CD14-positive monocyte (primary cell): ENCODE measurements at regions not wholly inside any gene's neighbourhood (a gene's known extent, or its start where the extent isn't known, plus 50 kb on each side); places are given as distances from the start of the nearest gene placed in this dataset.

Experiments
- DNase-seq, 3 donors: peaks; one replicate each; pipeline ENCODE4 v3.0.0-alpha.2; 2011 to 2022
- H2AFZ ChIP-seq: 2 replicates; pipeline ENCODE4 v1.6.0; 2012; ENCODE audit warnings: mild to moderate bottlenecking, low read depth, low read length, inconsistent platforms; ENCODE audit not compliant: insufficient read depth, poor library complexity, severe bottlenecking
- H3K27ac ChIP-seq, 2 donors: 1 replicate in 1 of 2; 2 replicates in 1 of 2; pipeline ENCODE4 v1.5.1; 2012 to 2013; ENCODE audit warnings: low read length in 2 of 2, control low read depth in 1 of 2, inconsistent platforms in 1 of 2, low read depth in 1 of 2, mild to moderate bottlenecking in 1 of 2
- H3K27me3 ChIP-seq, 2 donors: one replicate each; pipeline versions ENCODE4 v1.6.0 to v1.6.1; 2011 to 2013; ENCODE audit warnings: low read length in 2 of 2; ENCODE audit not compliant: control insufficient read depth in 2 of 2, insufficient read depth in 2 of 2
- H3K36me3 ChIP-seq, 2 donors: replicated peaks in 1 of 2; 1 replicate in 1 of 2; 2 replicates in 1 of 2; pipeline versions ENCODE4 v1.5.1 to v1.6.1; 2012 to 2013; ENCODE audit warnings: low read length in 2 of 2, control low read depth in 1 of 2, inconsistent platforms in 1 of 2, mild to moderate bottlenecking in 1 of 2; ENCODE audit not compliant: insufficient read depth in 2 of 2, control insufficient read depth in 1 of 2
- H3K4me1 ChIP-seq, 2 donors: 1 replicate in 1 of 2; 2 replicates in 1 of 2; pipeline versions ENCODE4 v1.5.1 to v1.6.1; 2012 to 2013; ENCODE audit warnings: low read length in 2 of 2, control low read depth in 1 of 2, inconsistent platforms in 1 of 2, mild to moderate bottlenecking in 1 of 2, moderate library complexity in 1 of 2; ENCODE audit not compliant: insufficient read depth in 2 of 2, control insufficient read depth in 1 of 2
- H3K4me2 ChIP-seq: replicated peaks from 2 replicates; pipeline ENCODE3; 2012; ENCODE audit warnings: low read length, moderate library complexity, mild to moderate bottlenecking; ENCODE audit not compliant: poor library complexity, severe bottlenecking; ENCODE audit errors: extremely low read depth
- H3K4me3 ChIP-seq, 3 experiments: fragments of 200-600 bp in 1 of 3; sonication (generic) in 1 of 3; replicated peaks in 1 of 3; 1 replicate in 2 of 3; 2 replicates in 1 of 3; pipeline ENCODE4 v1.5.1; 2011 to 2013; ENCODE audit warnings: low read length in 3 of 3, mild to moderate bottlenecking in 3 of 3, control low read depth in 2 of 3, low read depth in 2 of 3, inconsistent platforms in 1 of 3, moderate library complexity in 1 of 3
- H3K79me2 ChIP-seq: 2 replicates; pipeline ENCODE4 v1.6.0; 2012; ENCODE audit warnings: mild to moderate bottlenecking, control low read depth, inconsistent platforms, low read length, moderate library complexity; ENCODE audit not compliant: insufficient read depth
- H3K9ac ChIP-seq: 2 replicates; pipeline ENCODE4 v1.6.0; 2017; ENCODE audit warnings: low read length, mild to moderate bottlenecking; ENCODE audit not compliant: insufficient read depth, poor library complexity, severe bottlenecking
- H3K9me3 ChIP-seq, 2 donors: replicated peaks in 1 of 2; 1 replicate in 1 of 2; 2 replicates in 1 of 2; pipeline versions ENCODE4 v1.5.1 to v1.6.1; 2012 to 2013; ENCODE audit warnings: low read length in 2 of 2, control low read depth in 1 of 2; ENCODE audit not compliant: control insufficient read depth in 1 of 2, insufficient read depth in 1 of 2
- H4K20me1 ChIP-seq: 2 replicates; pipeline ENCODE4 v1.6.0; 2012; ENCODE audit warnings: mild to moderate bottlenecking, low read length, control low read depth, moderate library complexity; ENCODE audit not compliant: insufficient read depth
- H3K27ac Mint-ChIP-seq, 7 donors: one replicate each; pipeline ENCODE4 v1.8.0; 2020; ENCODE audit warnings: mild to moderate bottlenecking in 7 of 7, mixed read lengths in 7 of 7, moderate library complexity in 6 of 7, inconsistent platforms in 2 of 7
- H3K27me3 Mint-ChIP-seq, 3 donors: one replicate each; pipeline ENCODE4 v1.8.0; 2021 to 2022; ENCODE audit warnings: low read depth in 3 of 3, mild to moderate bottlenecking in 3 of 3, mixed read lengths in 3 of 3, moderate library complexity in 3 of 3, inconsistent platforms in 1 of 3
- H3K36me3 Mint-ChIP-seq, 2 donors: one replicate each; pipeline ENCODE4 v1.8.0; 2020; ENCODE audit warnings: mixed read lengths in 2 of 2, inconsistent platforms in 1 of 2, mild to moderate bottlenecking in 1 of 2
- H3K4me1 Mint-ChIP-seq: one replicate; pipeline ENCODE4 v1.8.0; 2020; ENCODE audit warnings: mild to moderate bottlenecking, mixed read lengths
- H3K4me3 Mint-ChIP-seq, 2 donors: one replicate each; pipeline ENCODE4 v1.8.0; 2020; ENCODE audit warnings: mild to moderate bottlenecking in 2 of 2, mixed read lengths in 2 of 2, moderate library complexity in 1 of 2
- H3K9me3 Mint-ChIP-seq, 7 donors: one replicate each; pipeline ENCODE4 v1.8.0; 2020 to 2022; ENCODE audit warnings: mixed read lengths in 7 of 7, mild to moderate bottlenecking in 6 of 7, moderate library complexity in 6 of 7, inconsistent platforms in 2 of 7
- WGBS: methylation state at CpG from one replicate; pipeline ENCODE4 v1.1.5; 2013; ENCODE audit warnings: missing lambda C conversion rate; ENCODE audit not compliant: insufficient coverage; 5-methylcytosine and 5-hydroxymethylcytosine counted together
- intact Hi-C, 2 donors: fragments of 100-400 bp; cut with micrococcal nuclease; formaldehyde crosslinking; loops; one replicate each; pipeline versions ENCODE4 v1.15.0 to v1.15.1; 2023
- TF ChIP-seq, protein P1 (sequence below): fragments of 200-600 bp; IDR thresholded peaks from one replicate; pipeline ENCODE4 v1.8.0; 2022; ENCODE audit warnings: antibody characterized with exemption, mild to moderate bottlenecking

GRCh38 chr1:102758418-102758817 is 349.9 kb downstream of the COL11A1 start:
- no peak overlapping the region for H3K27ac Mint-ChIP-seq
- intact Hi-C loops = no loop called here
- no peaks in the 10 kb centered on the region for H3K4me1 ChIP-seq
- H3K4me1 Mint-ChIP-seq = no peaks in the 10 kb centered on the region
- no peaks in the 10 kb centered on the region for H3K27me3 Mint-ChIP-seq
- H3K9ac ChIP-seq = no peak overlapping the region
- H4K20me1 ChIP-seq = no peaks in the 10 kb centered on the region
- H3K36me3 ChIP-seq = no peaks in the 10 kb centered on the region
- no peaks in the 10 kb centered on the region for H3K36me3 Mint-ChIP-seq
- peaks cover 0 to 3% (median 0%) of the 10 kb centered on the region in 7 donors for H3K9me3 Mint-ChIP-seq
- H3K9me3 ChIP-seq = no peaks in the 10 kb centered on the region
- no peak overlapping the region for H3K4me2 ChIP-seq
- no peaks in the 10 kb centered on the region for H3K79me2 ChIP-seq
- TF ChIP-seq, protein P1, sequence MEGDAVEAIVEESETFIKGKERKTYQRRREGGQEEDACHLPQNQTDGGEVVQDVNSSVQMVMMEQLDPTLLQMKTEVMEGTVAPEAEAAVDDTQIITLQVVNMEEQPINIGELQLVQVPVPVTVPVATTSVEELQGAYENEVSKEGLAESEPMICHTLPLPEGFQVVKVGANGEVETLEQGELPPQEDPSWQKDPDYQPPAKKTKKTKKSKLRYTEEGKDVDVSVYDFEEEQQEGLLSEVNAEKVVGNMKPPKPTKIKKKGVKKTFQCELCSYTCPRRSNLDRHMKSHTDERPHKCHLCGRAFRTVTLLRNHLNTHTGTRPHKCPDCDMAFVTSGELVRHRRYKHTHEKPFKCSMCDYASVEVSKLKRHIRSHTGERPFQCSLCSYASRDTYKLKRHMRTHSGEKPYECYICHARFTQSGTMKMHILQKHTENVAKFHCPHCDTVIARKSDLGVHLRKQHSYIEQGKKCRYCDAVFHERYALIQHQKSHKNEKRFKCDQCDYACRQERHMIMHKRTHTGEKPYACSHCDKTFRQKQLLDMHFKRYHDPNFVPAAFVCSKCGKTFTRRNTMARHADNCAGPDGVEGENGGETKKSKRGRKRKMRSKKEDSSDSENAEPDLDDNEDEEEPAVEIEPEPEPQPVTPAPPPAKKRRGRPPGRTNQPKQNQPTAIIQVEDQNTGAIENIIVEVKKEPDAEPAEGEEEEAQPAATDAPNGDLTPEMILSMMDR = no peak
- H3K27me3 ChIP-seq = no peaks in the 10 kb centered on the region
- no peak overlapping the region for H3K27ac ChIP-seq
- no CpG with 5 or more reads among the region's 1 CpG for WGBS
- no peak overlapping the region for H3K4me3 ChIP-seq
- H3K4me3 Mint-ChIP-seq = no peak overlapping the region
- no peak for DNase-seq
- no peak overlapping the region for H2AFZ ChIP-seq

DNA sequence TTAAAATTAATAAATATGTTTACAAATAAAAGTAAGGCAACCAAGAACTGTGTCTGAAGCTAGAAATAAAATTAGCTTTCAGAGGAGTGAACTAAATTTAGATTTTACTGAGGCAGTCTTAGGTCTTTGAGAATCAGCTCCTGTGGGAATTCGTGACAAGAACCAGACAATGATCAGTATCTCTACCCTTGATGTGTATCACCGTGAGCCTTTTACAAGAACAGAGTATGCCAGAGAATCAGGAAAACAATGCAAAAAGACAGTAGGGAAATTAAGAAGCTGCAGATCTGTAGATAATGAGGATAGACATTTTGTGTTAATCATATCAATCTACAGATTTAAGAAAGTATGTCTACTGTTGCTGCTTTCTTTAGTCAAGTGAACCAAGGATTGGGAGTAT is 351.0 kb downstream of the COL11A1 start:
- Mint-ChIP-seq H3K27ac (no peak overlapping the region), H3K36me3 (no peaks in the 10 kb centered on the region), H3K9me3 (peaks cover 0 to 5% (median 0%) of the 10 kb centered on the region in 7 donors), H3K4me1 (no peaks in the 10 kb centered on the region), H3K4me3 (no peak overlapping the region), H3K27me3 (no peaks in the 10 kb centered on the region)
- intact Hi-C loops = no loop called here
- DNase-seq = no peak
- H3K27me3 ChIP-seq = no peaks in the 10 kb centered on the region
- H3K79me2 ChIP-seq = no peaks in the 10 kb centered on the region
- no peak overlapping the region for H3K9ac ChIP-seq
- WGBS = no CpG with 5 or more reads among the region's 2 CpGs
- no peak overlapping the region for H3K4me3 ChIP-seq
- no peaks in the 10 kb centered on the region for H4K20me1 ChIP-seq
- TF ChIP-seq, protein P1 = no peak
- H2AFZ ChIP-seq = no peak overlapping the region
- H3K36me3 ChIP-seq = no peaks in the 10 kb centered on the region
- H3K9me3 ChIP-seq = no peaks in the 10 kb centered on the region
- H3K4me1 ChIP-seq = no peaks in the 10 kb centered on the region
- no peak overlapping the region for H3K4me2 ChIP-seq
- no peak overlapping the region for H3K27ac ChIP-seq
